ENCODE measurements at regions not wholly inside any gene's neighbourhood (a gene's known extent, or its start where the extent isn't known, plus 50 kb on each side); places are given as distances from the start of the nearest gene placed in this dataset.

DNA sequence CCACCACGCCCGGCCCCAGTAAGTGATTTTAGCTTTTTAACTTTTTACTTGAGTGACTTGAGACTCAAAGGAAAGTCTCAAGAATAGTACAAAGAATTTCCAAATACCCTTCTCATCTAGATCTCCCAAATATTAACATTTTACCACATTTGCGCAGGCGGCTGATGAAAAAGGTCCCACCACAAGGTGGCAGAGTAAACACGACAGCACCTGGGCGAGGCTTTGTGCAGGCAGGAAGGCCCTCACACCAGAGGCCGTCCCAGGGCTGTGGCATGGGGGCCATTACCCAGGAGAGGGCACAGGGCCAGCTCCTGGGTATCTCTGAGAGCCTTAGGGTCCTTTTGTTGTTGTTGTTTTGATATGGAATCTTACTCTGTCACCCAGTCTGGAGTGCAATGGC, 50.0 kb upstream of the WIPI2 start:
- no CpG with 5 or more reads among the region's 7 CpGs for WGBS (ENCODE audit: extremely low coverage, insufficient read length, low lambda C conversion rate)
- Histone ChIP-seq H3K27ac (ENCODE audit: insufficient read length, low read depth, low read length) (no peak overlapping the region), H3K4me1 (ENCODE audit: insufficient read depth, low read length) (no peaks in the 10 kb centered on the region), H2AK5ac (ENCODE audit: insufficient read length, low read length) (no peak overlapping the region), H4K91ac (ENCODE audit: insufficient read length, low read depth, low read length) (no peak overlapping the region), H3K9ac (ENCODE audit: extremely low read depth, insufficient read length, low read length) (no peak overlapping the region), H2BK20ac (ENCODE audit: low read depth, low read length, poor library complexity, severe bottlenecking) (no peak overlapping the region), H3K14ac (ENCODE audit: insufficient read depth, low read length) (no peak overlapping the region), H4K8ac (replicated peaks; ENCODE audit: insufficient read length, low read depth, low read length) (no peak overlapping the region), H2BK120ac (ENCODE audit: low read depth, low read length, poor library complexity, severe bottlenecking) (no peak overlapping the region), H3K79me1 (ENCODE audit: insufficient read depth, low read depth, low read length, poor library complexity, severe bottlenecking) (no peaks in the 10 kb centered on the region), H2BK15ac (ENCODE audit: low read depth, low read length) (no peak overlapping the region), H3K56ac (ENCODE audit: insufficient read length, low read depth, low read length) (no peak overlapping the region), H3K9me3 (ENCODE audit: control insufficient read depth, low read depth, low read length) (no peaks in the 10 kb centered on the region), H3K18ac (ENCODE audit: insufficient read length, low read depth, low read length) (no peak overlapping the region), H3T11ph (ENCODE audit: low read length) (no peak overlapping the region), H2BK5ac (ENCODE audit: insufficient read length, low read length) (no peak overlapping the region), H3K23ac (ENCODE audit: insufficient read length, low read depth, low read length) (no peak overlapping the region), H4K20me1 (ENCODE audit: control insufficient read depth, insufficient read depth, insufficient read length) (no peaks in the 10 kb centered on the region), H3K4ac (ENCODE audit: low read depth, low read length) (no peak overlapping the region), H3K79me2 (ENCODE audit: insufficient read depth, low read length) (no peaks in the 10 kb centered on the region), H3K23me2 (ENCODE audit: insufficient read length, low read depth, low read length, poor library complexity, severe bottlenecking) (no peaks in the 10 kb centered on the region), H2AFZ (ENCODE audit: low read length) (no peak overlapping the region), H2BK12ac (ENCODE audit: insufficient read length, low read depth, low read length) (no peak overlapping the region), H4K5ac (ENCODE audit: insufficient read length, low read depth, low read length) (no peak overlapping the region), H3K27me3 (ENCODE audit: insufficient read depth, low read length) (no peaks in the 10 kb centered on the region), H3K4me2 (ENCODE audit: insufficient read depth, insufficient read length, low read length) (no peak overlapping the region)
- Mint-ChIP-seq H3K4me1 (0 out of 4 replicates have a peak, but pooled peaks cover 0 to 2% of the 10 kb centered on the region in 2 experiments), H3K27ac (no peak overlapping the region), H3K9me3 (no peaks in the 10 kb centered on the region), H3K27me3 (ENCODE audit: low read depth) (peaks cover 10% of the 10 kb centered on the region), H3K36me3 (ENCODE audit: insufficient read depth in 1 of 3, low read depth in 3 of 3) (no peaks in the 10 kb centered on the region), H3K4me3 (no peak overlapping the region)
- peak; percentile 74 for TF ChIP-seq CTCF (conservative IDR thresholded peaks at IDR 0.05)
- DNase-seq = peak; percentile 72
